Activated CD4-positive, alpha-beta T cell treated with anti-CD3 and anti-CD28 coated beads, Interleukin-2, Interleukin-4, amounts not matched to agents 100 ng/mL and 50 ng/mL, durations not matched to agents 16 hours and 8 hours (primary cell): ENCODE measurements at regions not wholly inside any gene's neighbourhood (a gene's known extent, or its start where the extent isn't known, plus 50 kb on each side); places are given as distances from the start of the nearest gene placed in this dataset.

Source experiments
- DNase-seq: peaks from one replicate; pipeline ENCODE4 v3.0.0-alpha.2; 2020; ENCODE audit warnings: low spot score

DNA sequence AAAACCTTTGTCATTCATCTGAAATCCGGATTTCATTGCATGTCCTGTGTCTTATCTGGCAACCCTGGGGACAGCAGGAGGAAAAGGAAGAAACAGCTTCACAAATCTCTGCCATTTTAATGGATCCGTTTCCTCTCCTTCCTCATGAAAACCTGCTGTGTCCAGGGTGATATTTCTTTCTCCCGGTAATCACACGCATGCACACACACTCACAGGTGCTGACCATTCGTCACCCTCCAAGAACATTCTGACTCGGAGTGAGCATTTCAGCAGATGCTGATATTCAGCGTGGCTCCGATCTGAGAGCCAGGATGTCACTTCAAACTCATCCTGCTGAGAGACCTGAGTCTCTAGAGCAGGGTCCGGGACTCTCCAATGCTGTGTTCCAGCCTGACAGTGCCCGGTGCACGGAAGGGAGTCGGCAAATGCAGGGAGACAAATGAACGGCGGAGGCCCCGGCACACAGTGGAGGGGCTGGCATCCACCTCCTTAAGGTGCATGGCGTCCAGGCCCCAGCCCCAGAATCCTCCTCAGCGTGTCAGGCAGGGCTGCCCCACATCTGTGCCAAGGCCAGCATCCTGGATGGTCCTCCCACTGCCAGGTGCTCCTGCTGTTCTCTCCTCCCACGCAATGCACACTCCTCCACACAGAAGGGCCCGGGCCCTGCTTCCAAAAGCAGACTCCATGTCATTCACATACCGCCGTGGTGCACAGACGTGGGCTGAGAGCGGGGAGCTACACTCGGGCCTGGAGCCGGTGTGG, 70.7 kb downstream of the RBFOX3 start:
- no peak for DNase-seq

DNA sequence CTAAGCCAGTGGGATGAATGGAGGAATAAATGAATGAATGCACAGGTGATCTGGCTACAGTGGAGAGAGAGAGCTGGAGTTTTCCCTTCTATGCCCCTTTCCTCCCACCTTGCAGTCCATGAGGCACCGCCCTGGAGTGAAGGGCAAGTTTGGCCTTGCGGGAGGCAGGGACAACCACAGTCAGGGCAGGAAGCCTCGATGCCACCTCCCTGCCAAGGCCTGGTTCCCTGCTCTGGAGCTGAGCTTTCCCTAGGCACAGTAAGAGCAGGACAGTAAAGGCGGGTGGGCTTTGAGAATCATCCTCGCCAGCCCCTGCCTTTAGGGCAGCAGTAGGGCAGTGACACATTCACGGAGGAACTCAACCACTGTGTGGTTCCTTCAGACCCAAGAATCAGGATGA, 72.6 kb downstream of the RBFOX3 start:
- DNase-seq: no peak

DNA sequence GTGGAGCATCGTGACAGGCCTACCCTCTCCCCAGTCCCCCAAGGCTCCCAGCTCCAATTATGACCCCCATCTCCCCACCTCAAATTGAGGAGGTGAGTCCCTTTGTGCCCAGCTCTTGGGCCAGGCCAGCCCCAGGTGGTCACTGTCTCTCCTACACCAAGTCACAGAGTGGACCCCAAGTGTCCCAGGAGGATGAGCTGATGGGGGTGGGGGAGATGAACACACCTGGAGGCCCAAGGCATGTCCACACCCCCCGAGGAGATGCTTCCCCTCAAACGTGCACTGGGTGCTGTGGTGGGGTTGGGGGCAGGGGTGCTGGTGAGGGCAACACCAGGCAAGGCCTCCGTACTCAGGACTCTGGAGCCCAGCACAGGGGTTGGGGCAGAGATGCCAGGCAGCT, 73.2 kb downstream of the RBFOX3 start:
- no peak for DNase-seq

DNA sequence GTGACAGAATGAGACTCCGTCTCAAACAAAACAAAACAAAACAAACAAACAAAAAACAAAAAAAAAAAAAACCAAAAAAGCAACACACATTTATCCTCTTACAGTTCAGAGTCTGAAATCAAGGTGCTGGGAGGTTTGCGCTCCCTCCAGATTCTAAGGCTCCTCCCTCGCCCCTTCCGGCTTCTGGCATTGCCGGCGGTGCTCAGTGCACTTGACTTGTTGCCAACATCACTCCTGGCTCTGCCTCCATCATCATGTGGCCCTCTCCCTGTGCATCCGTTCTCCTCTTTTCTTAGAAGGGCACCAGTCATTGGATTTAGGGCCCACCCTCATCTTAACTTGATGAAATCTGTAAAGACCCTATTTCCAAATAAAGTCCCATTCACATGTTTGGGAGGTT, 73.8 kb downstream of the RBFOX3 start:
- DNase-seq: no peak

DNA sequence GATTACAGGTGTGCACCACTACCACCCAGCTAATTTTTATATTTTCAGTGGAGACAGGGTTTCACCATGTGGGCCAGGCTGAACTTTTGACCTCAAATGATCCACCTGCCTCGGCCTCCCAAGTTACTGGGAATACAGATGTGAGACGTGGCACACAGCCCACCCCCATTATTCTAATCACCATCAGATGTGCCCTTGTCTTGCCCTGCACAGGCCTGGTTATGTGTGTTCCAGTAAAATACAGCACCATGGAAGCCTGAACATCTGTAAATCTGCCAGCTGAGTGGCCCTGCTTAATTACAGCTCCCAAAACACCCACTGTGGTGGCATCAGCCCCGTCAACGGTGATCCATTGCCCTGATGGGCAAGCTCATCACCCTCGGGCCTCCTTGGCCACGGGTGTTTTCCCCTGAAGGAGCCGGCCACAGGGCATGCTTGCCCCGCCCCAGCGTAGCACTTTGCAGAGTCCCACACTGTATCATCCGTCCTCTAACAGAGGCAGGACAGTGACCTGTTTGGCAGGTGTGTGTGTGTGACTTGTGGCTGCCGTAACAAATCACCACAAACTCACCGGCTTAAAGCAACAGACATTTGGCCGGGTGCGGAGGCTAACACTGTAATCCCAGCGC, 74.5 kb downstream of the RBFOX3 start:
- no peak for DNase-seq

DNA sequence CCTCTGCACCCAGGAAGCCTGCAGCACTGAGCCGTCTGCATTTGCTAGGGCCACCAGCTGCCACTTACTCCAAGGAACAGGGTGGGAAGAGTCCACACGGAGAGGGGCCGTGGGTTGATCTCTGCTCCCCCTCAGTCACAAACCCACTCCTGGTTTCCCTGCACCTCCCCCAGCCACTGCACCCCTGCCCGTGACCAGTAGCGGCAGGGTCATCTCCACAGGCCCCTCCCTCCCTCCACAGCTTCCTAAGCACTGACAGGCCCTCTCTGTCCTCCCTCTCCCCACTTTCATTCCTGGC, 75.2 kb downstream of the RBFOX3 start:
- no peak for DNase-seq

DNA sequence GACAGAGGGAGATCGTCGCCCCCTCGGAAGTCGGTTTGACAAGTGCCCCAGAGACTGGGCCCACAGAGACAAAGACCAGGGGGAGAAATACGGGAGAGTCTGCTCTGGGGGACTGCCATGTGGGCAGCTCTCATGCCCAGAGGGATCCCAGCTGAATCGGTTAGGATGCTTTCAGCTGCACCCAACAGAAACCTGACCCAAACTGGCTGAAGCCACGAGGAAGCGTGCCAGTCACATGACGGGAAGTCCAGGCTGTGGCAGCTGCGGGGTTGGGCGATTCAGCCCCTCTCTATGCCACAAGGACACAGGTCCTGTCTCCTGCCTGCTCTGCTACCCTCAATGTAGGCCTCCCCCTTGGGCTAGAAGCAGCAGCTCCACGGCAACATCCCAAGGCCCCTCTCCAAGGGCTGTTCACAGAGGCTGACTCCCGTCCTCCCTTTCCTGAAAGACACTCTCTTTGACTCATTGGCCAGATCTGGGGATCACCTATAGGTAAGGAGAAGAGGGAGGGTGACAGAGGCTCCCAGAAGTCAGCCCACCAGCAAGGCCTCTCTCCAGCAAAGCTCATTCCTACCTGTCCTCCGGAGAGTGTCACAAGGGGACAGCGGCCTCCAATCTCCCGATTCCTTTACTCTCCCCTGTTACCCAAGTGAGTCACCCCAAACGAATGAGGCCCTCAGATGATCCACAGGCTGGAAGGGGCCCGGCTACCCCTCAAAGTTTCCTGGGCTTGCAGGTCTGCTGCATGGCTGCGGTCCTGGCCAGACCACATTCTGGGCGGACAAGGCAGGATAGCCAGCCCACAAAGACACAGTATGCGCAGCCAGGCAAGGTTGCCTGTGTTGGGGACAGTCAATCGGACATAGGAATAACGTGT, 75.8 kb downstream of the RBFOX3 start:
- no peak for DNase-seq

DNA sequence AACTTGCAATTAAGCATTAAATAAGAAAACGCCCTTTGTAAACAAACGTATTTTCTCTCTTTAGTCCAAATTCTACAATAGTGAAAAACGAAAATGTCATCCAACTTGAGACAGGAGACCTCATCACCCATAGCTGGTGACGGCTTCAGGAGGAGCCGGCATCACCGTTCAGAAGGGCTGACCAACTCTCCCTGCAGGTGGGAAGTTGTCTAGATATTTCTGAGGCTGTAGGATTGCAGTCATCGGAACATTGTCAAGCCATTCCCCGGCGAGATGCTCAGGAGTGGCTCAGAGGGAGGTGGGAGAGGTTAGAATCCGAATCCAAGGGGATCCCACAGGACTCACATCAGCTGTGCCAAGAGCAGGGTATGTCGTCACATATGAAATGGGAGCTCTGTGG, 76.7 kb downstream of the RBFOX3 start:
- no peak for DNase-seq

DNA sequence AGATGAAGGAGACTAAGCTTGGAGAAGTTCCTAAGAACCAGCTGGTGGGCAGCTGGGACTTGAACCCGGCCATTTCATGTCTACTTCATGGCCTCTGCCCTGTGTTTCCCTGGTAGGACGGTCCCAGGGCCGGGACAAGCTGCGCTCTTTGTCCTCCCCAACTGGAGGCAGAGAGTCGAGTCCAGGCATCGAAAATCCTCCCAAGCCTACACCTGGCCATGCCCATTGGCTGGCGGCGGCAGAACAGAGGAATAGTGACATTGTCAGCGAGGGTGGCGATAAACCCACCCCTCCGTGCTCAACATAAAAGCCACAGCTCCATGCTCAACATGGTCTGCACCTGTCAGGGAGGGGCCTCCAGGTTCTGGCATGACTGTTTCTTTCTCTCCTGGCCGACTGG, 77.7 kb downstream of the RBFOX3 start:
- no peak for DNase-seq

DNA sequence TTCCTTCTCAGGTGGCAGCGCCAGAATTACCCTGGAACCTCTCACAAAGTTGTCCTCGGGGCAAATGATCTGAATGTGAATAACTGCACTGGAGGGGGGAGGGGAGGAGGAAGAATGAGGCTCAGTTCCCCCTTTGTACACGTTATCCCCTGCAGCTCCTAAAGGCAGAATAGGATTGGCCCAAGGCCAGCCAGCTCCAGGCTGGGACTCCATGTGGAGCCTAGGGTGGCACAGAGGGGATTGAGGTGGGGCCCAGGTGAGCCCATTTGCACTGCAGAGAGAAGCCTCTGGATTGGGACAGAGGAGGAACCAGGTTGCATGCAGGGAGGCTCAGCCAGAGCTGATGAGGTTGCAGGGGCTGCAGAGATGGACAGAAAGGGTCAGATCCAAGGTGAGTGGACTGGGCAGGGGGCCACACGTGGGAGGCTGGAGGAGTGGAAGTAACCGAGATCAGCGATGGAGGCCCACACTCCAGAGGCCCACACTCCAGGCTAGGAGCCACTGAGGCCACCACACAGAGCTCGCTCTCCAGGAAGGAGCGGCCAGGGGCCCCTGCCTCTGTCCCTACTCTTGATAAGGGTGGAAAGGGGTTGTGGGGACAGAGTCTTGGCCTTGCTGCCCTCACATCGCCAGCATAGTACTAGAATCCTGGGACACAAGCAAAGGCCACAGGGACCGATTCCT, 78.6 kb downstream of the RBFOX3 start:
- no peak for DNase-seq

DNA sequence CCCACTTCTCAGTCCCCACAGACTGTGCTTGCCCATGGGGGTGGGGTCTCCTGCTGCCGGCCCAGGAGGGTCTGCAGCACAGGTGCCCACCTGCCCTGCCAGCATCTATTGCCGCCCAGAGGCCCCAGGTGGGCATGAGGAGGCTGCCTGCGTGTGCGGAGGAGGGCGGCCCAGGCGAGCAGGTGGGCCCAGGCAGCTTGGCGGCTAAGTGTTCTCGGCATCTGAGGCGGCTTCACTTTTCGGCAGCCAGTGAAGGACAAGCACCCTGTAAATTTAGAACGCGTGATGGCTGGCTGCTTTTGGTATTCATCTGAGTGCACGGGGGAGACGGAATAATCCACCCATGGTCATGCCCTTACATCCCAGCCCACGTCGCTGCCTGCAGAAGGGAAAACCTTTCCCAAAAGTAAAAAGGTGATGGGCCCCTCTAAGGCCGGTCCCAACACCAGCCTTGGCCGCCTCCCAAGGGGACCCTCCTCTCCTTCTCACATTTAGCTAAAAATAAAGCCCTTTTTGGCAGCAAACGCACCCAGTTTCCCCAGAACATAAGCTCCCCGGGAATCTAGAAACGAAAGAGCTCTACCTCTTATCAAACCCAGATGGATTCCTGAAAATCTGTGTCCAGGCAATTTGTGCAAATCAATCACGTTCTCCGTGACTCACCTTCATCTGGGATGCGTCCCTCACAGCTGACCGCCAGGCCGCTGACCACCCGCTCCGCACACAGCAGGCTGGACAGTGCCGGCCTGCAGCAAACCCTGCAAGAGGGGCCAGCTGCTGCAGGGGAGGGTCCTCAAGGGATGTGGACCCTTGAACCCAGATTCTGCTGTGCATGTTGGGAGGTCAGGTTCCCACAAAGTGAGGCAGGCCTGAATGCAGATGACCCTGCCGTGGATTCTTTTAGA, 79.4 kb downstream of the RBFOX3 start:
- DNase-seq: no peak

DNA sequence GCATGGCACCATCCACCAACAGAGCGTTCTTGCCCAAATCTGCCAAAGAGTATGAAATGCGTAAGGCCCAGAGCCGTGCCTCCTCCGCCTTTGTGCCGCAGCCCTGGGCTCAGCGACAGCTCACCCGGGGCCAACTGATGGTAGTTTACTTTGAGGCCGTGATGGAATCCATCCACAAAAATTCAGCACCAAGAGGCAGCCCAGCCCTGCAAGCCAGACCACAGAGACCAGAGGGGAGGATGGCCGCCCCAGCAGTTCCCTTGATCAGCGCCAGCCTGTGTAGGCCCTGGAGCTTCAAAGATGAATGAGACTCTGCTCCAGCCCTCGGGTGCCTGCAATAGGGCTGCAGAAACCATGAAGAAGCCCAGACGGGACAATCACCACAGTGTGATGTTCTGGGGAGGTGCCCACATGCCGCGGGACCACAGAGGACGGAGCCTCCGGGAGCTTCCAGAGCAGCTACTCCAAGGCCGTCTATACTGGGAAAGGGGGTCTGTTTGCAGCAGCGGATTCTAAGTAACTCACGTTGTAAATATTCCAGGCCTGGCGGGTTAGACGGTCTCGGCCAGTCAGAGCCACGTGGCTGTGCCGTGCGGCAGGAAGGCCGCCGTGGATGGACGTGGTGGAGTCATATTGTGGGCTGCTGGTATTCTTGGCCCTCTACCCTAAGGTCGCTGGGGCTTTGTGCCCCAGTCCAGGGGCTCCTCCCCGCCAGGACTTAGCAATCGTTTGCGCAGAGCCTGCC, 80.3 kb downstream of the RBFOX3 start:
- DNase-seq: no peak

DNA sequence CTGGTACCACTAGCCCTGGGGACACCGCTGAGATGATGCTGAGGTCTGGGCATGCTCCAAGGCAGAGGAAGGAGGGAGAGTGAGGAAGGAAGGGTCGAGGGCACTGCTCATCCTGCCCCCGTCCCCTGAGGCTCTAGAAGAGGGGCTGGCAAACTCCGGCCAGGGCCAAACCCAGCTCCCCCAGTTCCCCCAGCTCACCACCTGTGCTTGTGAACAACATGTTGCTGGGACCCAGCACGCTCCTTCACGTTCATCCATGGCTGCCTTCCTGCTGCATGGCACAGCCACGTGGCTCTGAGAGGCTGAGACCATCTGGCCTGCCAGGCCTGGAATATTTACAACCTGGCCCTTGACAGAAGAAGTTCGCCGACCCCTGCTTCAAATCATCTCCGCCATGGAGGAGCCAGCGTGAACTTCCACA, 81.2 kb downstream of the RBFOX3 start:
- DNase-seq: no peak

DNA sequence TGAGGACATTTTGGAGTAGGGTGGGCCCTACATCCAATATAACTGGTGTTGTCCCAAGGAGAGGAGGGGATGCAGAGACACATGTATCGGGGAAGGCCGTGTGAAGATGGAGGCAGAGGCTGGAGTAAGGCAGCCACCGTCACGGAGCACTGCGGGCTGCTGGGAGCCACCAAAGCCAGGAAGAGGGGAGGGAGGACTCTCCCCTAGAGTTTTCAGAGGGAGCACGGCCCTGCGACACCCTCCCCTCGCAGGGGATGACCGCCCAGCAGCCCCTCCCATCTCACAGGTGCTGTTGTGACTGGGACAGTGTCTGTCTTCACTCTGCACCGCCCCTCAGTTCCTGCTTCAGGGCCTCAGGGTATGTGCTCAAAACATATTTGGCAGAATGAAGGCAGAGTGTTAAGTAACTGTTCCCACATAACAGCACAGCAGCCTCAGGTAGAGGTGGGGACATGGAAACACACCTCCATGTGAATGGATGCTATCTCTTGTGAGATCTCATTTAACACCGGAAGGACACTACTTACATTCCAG, 82.2 kb downstream of the RBFOX3 start:
- no peak for DNase-seq

DNA sequence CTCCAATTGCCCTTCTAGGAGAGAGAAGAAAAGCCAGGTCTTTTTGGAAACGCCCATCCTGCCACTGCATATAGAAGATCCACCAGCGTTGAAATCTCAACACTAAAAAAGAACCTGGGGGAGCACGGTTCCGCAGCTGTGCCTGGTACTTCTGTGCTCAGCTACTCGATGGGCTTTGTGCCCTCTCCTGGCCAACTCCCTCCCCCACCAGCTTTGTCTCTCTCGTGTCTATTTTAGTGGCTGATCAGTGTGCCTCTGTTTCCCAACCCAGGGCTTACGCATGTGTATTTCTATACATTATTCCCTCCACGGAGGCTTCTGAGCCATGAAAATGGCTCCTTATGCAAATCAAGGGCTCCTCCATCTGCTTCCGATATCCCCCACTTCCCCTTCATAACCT, 83.5 kb downstream of the RBFOX3 start:
- no peak for DNase-seq

DNA sequence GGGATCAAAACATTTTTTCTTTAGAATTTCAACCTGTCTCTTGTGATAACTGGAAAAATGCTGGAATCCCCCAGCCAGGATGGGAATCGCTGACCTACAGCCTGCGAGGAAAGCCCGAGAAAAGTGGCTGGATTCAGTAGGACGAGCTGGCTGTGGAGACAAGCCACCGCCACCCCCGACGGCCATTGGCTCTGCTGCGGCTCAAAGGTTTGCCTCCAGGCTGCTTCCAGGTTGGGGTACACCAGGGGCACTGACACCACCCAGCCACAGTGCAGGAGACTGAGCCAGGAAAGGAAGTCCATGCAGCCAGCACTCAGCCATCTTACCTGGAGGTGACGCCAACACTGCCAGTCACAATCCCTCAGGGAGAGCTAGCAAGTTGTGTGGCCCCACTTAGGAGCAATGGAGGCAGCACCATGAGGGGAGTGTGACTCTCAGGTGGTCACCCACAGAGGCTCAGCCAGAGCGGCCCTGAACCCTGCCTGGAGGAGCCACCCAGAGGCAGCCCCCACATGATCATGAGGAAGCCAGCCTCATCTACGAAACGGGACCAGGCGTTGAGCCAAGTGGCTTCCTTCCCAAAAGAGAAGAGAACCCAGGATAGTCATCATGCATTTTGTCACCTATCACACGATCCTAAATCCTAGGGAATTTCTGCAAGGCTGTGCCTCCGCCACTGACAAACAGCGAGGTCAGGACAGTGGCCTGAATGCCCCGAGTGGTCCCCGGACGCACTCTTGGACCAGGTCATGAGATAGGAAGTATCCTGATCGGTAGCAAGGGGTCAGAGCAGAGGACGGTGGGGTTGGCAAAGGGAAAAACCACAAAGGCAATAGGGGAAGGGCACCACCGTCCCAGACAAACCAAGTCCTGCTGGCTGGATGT, 84.8 kb downstream of the RBFOX3 start:
- DNase-seq: no peak

DNA sequence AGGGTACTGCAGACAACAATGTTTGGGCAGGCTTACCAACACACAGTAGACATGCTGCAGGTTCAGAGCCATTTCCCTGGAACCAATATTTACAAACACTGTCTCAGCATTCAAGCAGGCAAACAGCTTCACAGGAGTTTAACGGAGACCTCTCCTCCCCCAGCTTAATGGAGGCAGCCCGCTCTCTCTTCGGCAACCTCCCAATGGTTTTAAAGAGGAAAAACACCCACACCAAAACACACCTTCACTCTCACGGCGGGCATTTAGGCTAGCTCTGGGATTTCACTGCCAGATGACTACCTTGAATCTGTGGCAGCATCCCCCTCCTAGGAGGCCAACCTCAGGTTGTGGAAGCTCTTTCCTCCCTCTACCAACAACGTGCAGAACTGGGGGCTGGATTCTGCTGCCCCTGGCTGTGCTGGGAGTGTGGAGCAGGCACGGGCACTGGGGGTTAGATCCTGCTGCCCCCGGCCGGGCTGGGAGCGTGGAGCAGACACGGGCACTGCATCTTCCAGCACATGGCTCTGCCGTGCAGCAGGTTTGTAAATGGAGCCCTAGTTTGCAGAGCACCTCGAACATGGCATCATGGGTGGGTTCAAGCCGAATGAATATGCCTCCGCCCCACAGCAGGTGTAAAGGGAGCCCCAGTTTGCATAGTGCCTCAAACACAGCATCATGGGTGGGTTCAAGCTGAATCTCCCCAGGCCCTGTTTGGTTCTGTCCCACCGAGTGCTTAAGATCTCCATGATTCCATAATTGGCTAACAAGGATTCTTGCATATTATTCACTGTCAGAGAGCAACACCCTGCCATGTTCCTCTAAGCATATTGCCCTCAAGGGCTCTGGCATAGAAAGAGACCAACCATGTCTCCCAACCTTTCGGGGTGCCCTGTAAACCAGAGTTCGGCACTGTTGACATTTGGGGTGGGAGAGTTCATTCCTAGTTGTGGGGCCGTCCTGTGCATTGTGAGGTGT, 86.4 kb downstream of the RBFOX3 start:
- no peak for DNase-seq

DNA sequence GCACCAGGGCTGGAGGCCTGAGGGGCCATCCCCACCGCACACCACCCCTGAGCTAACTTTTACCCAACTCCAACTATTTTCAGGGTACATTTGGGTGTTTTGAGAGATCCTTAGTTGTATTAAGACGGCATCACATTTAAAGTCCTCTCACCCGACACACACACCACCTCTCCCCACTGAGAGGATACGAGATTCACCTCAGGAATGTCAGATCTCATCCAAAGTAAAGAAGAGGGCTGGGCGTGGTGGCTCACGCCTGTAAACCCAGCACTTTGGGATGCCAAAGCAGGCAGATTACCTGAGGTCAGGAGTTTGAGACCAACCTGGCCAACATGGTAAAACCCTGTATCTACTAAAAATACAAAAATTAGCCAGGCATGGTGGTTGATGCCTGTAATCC, 88.4 kb downstream of the RBFOX3 start:
- DNase-seq: no peak
